ENCODE measurements at regions not wholly inside any gene's neighbourhood (a gene's known extent, or its start where the extent isn't known, plus 50 kb on each side); places are given as distances from the start of the nearest gene placed in this dataset.
A peak's percentile ranks its signal among the peaks of the same experiment; 100 is the strongest.
"Not testable (repeated sequence)": the region's sequence is repeated elsewhere in the genome, so short reads cannot be mapped to it uniquely, and the experiment has no call there.

DNA sequence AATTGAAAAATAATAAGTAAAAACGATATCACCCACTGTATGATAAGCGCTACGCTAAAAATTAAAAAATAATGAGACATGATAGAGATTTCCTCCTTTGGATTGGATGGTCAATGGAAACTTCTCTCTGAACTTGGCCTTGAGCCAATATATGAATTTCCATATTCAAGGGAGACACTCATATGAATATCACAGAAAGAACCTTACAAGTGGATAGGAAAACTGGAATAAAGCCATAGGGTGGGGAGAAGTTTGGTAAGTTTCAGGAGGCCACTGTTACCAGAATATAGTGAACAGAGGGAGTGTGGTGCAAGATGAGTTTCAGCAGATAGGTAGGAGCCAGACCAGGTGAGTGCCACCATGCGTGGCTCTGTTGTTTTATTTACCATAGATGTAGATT, 147.2 kb downstream of the SEM1 start:
- Histone ChIP-seq H3K27me3 (ENCODE audit: control insufficient read depth, insufficient read depth, low read length) (no peaks in the 10 kb centered on the region), H3K36me3 (ENCODE audit: control insufficient read depth in 2 of 3, insufficient read depth in 3 of 3, low read length in 3 of 3) (no peaks in the 10 kb centered on the region), H3K9ac (ENCODE audit: low read length in 3 of 3) (no peak overlapping the region), H3K4me3 (ENCODE audit: low read length in 3 of 3) (no peak overlapping the region), H3K9me3 (ENCODE audit: control insufficient read depth in 2 of 3, insufficient read depth in 1 of 3, low read length in 3 of 3) (no peaks in the 10 kb centered on the region), H3K4me1 (ENCODE audit: control insufficient read depth in 2 of 3, insufficient read depth in 2 of 3, low read depth in 1 of 3, low read length in 3 of 3) (no peaks in the 10 kb centered on the region), H3K27ac (ENCODE audit: low read depth in 2 of 2, low read length in 2 of 2) (no peak overlapping the region)
- DNase-seq (no peak), FAIRE-seq (no peak)
- intact Hi-C loops (cut with DNase I), result no loop called here
- TF ChIP-seq, protein P1, sequence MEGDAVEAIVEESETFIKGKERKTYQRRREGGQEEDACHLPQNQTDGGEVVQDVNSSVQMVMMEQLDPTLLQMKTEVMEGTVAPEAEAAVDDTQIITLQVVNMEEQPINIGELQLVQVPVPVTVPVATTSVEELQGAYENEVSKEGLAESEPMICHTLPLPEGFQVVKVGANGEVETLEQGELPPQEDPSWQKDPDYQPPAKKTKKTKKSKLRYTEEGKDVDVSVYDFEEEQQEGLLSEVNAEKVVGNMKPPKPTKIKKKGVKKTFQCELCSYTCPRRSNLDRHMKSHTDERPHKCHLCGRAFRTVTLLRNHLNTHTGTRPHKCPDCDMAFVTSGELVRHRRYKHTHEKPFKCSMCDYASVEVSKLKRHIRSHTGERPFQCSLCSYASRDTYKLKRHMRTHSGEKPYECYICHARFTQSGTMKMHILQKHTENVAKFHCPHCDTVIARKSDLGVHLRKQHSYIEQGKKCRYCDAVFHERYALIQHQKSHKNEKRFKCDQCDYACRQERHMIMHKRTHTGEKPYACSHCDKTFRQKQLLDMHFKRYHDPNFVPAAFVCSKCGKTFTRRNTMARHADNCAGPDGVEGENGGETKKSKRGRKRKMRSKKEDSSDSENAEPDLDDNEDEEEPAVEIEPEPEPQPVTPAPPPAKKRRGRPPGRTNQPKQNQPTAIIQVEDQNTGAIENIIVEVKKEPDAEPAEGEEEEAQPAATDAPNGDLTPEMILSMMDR (IDR thresholded peaks at IDR 0.05; ENCODE audit: borderline replicate concordance, extremely low read depth, insufficient read depth), result no peak

DNA sequence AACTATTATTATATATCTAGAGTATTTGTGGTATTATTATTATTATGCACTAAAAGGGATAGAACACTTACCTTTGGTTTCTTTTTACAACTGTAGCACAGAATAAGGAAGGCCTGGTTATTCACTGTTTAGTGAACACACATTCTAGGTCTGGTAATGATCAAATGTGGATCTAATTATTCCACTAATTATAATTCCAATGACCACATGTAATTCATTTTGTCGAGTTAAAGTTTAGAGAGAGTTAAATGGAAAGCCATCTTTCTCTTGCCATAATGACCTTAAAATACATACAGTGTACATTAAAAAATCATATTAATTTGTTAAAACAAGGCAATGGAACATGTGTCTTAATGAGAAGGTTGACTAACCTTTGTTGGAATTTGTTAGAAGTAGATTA, 147.8 kb downstream of the SEM1 start:
- intact Hi-C loops (cut with DNase I), result no loop called here
- Histone ChIP-seq H3K9me3 (ENCODE audit: control insufficient read depth in 2 of 3, insufficient read depth in 1 of 3, low read length in 3 of 3) (no peaks in the 10 kb centered on the region), H3K36me3 (ENCODE audit: control insufficient read depth in 2 of 3, insufficient read depth in 3 of 3, low read length in 3 of 3) (no peaks in the 10 kb centered on the region), H3K4me1 (ENCODE audit: control insufficient read depth in 2 of 3, insufficient read depth in 2 of 3, low read depth in 1 of 3, low read length in 3 of 3) (no peaks in the 10 kb centered on the region), H3K9ac (ENCODE audit: low read length in 3 of 3) (no peak overlapping the region), H3K27ac (ENCODE audit: low read depth in 2 of 2, low read length in 2 of 2) (no peak overlapping the region), H3K4me3 (ENCODE audit: low read length in 3 of 3) (no peak overlapping the region), H3K27me3 (ENCODE audit: control insufficient read depth, insufficient read depth, low read length) (no peaks in the 10 kb centered on the region)
- FAIRE-seq (no peak), DNase-seq (no peak)
- TF ChIP-seq, protein P1 (IDR thresholded peaks at IDR 0.05; ENCODE audit: borderline replicate concordance, extremely low read depth, insufficient read depth), result no peak

DNA sequence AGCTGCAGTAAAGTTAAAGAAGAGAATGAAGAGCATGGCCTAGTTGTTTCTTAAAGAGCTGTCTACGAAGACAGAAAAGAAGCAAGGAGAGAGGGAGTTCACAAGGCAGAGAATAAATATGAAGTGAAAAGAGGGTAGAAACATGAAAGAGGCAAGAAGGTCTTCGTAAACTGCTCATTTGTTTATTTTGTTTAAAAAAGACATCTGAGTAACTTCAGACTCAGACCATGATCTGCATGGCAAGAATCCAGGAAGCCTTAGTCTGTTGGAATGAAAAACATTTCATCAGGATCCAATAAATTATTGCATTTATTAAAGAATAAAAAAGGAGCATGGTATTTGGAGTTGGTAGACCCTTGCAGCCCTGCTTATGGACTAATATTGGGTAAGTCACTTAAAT, 151.1 kb downstream of the SEM1 start:
- TF ChIP-seq, protein P1 (IDR thresholded peaks at IDR 0.05; ENCODE audit: borderline replicate concordance, extremely low read depth, insufficient read depth), result no peak
- intact Hi-C loops (cut with DNase I), result no loop called here
- H3K27me3 ChIP-seq (ENCODE audit: control insufficient read depth, insufficient read depth, low read length), result no peaks in the 10 kb centered on the region
- H3K9ac ChIP-seq (ENCODE audit: low read length in 3 of 3), result no peak overlapping the region
- no peaks in the 10 kb centered on the region for H3K4me1 ChIP-seq (ENCODE audit: control insufficient read depth in 2 of 3, insufficient read depth in 2 of 3, low read depth in 1 of 3, low read length in 3 of 3)
- DNase-seq (peak in 2 of 5 donors; percentile 7 to 40), FAIRE-seq (no peak)
- no peak overlapping the region for H3K4me3 ChIP-seq (ENCODE audit: low read length in 3 of 3)
- no peaks in the 10 kb centered on the region for H3K36me3 ChIP-seq (ENCODE audit: control insufficient read depth in 2 of 3, insufficient read depth in 3 of 3, low read length in 3 of 3)
- no peak overlapping the region for H3K27ac ChIP-seq (ENCODE audit: low read depth in 2 of 2, low read length in 2 of 2)
- H3K9me3 ChIP-seq (ENCODE audit: control insufficient read depth in 2 of 3, insufficient read depth in 1 of 3, low read length in 3 of 3), result no peaks in the 10 kb centered on the region

DNA sequence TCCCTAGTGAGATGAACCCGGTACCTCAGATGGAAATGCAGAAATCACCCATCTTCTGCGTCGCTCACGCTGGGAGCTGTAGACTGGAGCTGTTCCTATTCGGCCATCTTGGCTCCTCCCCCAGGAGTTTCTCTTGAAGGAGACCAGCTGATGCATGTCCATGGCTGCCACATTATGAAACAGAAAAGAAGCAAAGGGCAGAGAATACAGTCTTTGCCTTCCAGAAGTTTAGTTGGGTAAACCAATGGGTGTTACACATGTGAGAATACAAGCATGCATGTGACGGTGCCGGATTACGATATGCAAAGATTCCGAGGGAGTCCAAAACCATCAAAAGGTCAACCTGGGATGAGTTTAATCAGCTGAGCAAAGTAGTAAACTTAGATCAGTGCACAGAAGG, 151.6 kb downstream of the SEM1 start:
- intact Hi-C loops (cut with DNase I), result no loop called here
- FAIRE-seq (no peak), DNase-seq (no peak)
- H3K4me3 ChIP-seq (ENCODE audit: low read length in 3 of 3), result no peak overlapping the region
- H3K4me1 ChIP-seq (ENCODE audit: control insufficient read depth in 2 of 3, insufficient read depth in 2 of 3, low read depth in 1 of 3, low read length in 3 of 3), result no peaks in the 10 kb centered on the region
- no peak overlapping the region for H3K27ac ChIP-seq (ENCODE audit: low read depth in 2 of 2, low read length in 2 of 2)
- TF ChIP-seq, protein P1 (IDR thresholded peaks at IDR 0.05; ENCODE audit: borderline replicate concordance, extremely low read depth, insufficient read depth), result no peak
- H3K36me3 ChIP-seq (ENCODE audit: control insufficient read depth in 2 of 3, insufficient read depth in 3 of 3, low read length in 3 of 3), result no peaks in the 10 kb centered on the region
- H3K9me3 ChIP-seq (ENCODE audit: control insufficient read depth in 2 of 3, insufficient read depth in 1 of 3, low read length in 3 of 3), result no peaks in the 10 kb centered on the region
- H3K27me3 ChIP-seq (ENCODE audit: control insufficient read depth, insufficient read depth, low read length), result no peaks in the 10 kb centered on the region
- H3K9ac ChIP-seq (ENCODE audit: low read length in 3 of 3), result no peak overlapping the region

DNA sequence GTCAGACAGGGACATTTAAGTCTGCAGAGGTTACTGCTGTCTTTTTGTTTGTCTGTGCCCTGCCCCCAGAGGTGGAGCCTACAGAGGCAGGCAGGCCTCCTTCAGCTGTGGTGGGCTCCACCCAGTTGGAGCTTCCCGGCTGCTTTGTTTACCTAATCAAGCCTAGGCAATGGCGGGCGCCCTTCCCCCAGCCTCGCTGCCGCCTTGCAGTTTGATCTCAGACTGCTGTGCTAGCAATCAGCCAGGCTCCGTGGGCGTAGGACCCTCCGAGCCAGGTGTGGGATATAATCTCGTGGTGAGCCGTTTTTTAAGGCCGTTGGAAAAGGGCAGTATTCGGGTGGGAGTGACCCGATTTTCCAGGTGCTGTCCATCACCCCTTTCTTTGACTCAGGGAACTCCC, 152.0 kb downstream of the SEM1 start:
- H3K9ac ChIP-seq (ENCODE audit: low read length in 3 of 3); DNase-seq; H3K27ac ChIP-seq (ENCODE audit: low read depth in 2 of 2, low read length in 2 of 2); H3K27me3 ChIP-seq (ENCODE audit: control insufficient read depth, insufficient read depth, low read length); H3K4me3 ChIP-seq (ENCODE audit: low read length in 3 of 3); H3K9me3 ChIP-seq (ENCODE audit: control insufficient read depth in 2 of 3, insufficient read depth in 1 of 3, low read length in 3 of 3); intact Hi-C loops (cut with DNase I); H3K4me1 ChIP-seq (ENCODE audit: control insufficient read depth in 2 of 3, insufficient read depth in 2 of 3, low read depth in 1 of 3, low read length in 3 of 3); H3K36me3 ChIP-seq (ENCODE audit: control insufficient read depth in 2 of 3, insufficient read depth in 3 of 3, low read length in 3 of 3); FAIRE-seq: not testable (repeated sequence)
